Peyer's patch (tissue), 4 donors: ENCODE measurements at regions not wholly inside any gene's neighbourhood (a gene's known extent, or its start where the extent isn't known, plus 50 kb on each side); places are given as distances from the start of the nearest gene placed in this dataset.

Source experiments
- CTCF ChIP-seq, 6 experiments: fragments of 450-650 bp in 4 of 6; fragments of 200-600 bp in 2 of 6; sonication (generic) in 1 of 6; IDR thresholded peaks; one replicate each; pipeline ENCODE4 v1.5.1; 2017 to 2019; ENCODE audit warnings: antibody characterized with exemption in 6 of 6, mild to moderate bottlenecking in 3 of 6, moderate library complexity in 1 of 6
- POLR2A ChIP-seq, 2 donors: fragments of 450-650 bp; IDR thresholded peaks; one replicate each; pipeline ENCODE4 v1.5.1; 2017; ENCODE audit warnings: antibody characterized with exemption in 2 of 2, mild to moderate bottlenecking in 2 of 2, moderate library complexity in 2 of 2

GRCh38 chr4:134906404-134907023 lies 704.9 kb upstream of the PABPC4L start:
- TF ChIP-seq CTCF (IDR thresholded peaks at IDR 0.05) (no peak), POLR2A (IDR thresholded peaks at IDR 0.05) (no peak)
